ENCODE measurements at regions not wholly inside any gene's neighbourhood (a gene's known extent, or its start where the extent isn't known, plus 50 kb on each side); places are given as distances from the start of the nearest gene placed in this dataset.
A peak's percentile ranks its signal among the peaks of the same experiment; 100 is the strongest.

DNA sequence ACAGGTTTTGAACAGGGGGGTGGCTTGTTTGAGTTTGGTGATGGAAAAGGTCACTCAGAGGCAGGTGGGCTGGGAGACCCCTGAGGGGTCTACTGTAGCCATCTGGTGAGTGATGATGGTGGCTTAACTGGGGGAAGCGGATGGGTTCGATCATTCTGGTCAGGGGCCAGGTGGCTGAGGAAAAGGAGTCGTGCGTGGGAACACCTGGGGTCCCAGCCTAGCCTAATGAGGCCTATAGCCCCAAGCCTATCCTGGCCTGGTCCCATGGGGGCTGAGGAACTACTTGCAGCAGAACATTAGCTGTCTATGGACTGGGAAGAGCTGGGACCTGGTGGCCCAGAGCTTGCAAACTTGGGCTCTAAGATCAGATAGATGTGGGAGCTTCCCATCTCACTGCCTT is 158.4 kb upstream of the MYL2 start:
- WGBS (ENCODE audit: low lambda C conversion rate, missing lambda C conversion rate): 89% methylated on average over 4 of the region's 4 CpGs
- TF ChIP-seq, protein P1, sequence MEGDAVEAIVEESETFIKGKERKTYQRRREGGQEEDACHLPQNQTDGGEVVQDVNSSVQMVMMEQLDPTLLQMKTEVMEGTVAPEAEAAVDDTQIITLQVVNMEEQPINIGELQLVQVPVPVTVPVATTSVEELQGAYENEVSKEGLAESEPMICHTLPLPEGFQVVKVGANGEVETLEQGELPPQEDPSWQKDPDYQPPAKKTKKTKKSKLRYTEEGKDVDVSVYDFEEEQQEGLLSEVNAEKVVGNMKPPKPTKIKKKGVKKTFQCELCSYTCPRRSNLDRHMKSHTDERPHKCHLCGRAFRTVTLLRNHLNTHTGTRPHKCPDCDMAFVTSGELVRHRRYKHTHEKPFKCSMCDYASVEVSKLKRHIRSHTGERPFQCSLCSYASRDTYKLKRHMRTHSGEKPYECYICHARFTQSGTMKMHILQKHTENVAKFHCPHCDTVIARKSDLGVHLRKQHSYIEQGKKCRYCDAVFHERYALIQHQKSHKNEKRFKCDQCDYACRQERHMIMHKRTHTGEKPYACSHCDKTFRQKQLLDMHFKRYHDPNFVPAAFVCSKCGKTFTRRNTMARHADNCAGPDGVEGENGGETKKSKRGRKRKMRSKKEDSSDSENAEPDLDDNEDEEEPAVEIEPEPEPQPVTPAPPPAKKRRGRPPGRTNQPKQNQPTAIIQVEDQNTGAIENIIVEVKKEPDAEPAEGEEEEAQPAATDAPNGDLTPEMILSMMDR (IDR thresholded peaks at IDR 0.05; ENCODE audit: poor library complexity): no peak
- TF ChIP-seq EZH2 (IDR thresholded peaks at IDR 0.05; ENCODE audit: borderline replicate concordance): no peak
- TF ChIP-seq EZH2phosphoT487 (IDR thresholded peaks at IDR 0.05; ENCODE audit: low read depth, severe bottlenecking, unreplicated experiment): no peak
- H3K4me2 ChIP-seq: no peak overlapping the region

DNA sequence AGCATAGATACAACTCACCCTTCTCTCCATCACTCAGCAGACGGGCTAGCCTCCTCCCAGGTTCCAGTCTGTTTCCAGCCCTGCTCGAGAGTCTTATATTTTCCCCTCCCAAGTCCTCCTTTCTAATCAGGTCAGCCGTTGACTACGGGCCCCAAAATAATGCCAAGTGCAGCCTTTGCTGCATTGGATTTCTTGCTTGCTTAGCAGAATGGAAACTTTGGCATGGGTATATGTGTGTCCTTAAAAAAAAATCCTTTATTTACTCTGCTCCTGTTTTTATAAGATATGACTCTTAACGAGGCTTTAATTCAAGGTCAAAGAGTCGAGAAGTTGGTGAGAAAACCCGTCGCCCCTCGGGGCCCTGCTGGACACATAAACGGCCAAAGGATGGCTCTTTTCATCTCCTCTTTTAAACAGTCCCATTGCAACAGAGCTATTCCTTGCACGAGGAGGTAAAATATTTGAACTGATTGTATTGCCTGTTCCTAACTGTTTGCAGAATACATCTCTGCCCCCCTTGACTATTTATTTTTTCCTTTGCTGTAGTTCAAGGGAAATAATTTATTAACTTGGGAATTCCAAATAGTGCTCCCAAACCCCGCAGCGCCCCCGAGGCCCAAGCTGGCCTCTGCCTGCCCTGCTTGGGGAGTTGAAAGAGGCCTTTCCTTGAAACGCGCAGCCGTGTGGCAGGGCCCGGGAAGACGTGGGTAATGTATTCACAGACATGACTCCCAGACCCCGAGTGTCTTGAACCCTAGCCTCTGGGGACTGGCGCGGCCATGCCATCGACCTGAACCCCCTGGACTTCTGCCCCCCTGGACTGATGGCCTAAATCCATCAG is 156.5 kb upstream of the MYL2 start:
- no peak overlapping the region for H3K4me3 ChIP-seq
- WGBS (ENCODE audit: low lambda C conversion rate, missing lambda C conversion rate): 52% methylated on average over 23 of the region's 23 CpGs
- DNase-seq (ENCODE audit: low spot score): no peak
- no peaks in the 10 kb centered on the region for H3K9me2 ChIP-seq (replicated peaks; ENCODE audit: insufficient read depth)
- TF ChIP-seq EZH2 (IDR thresholded peaks at IDR 0.05; ENCODE audit: borderline replicate concordance): no peak
- no peak for TF ChIP-seq EZH2phosphoT487 (IDR thresholded peaks at IDR 0.05; ENCODE audit: low read depth, severe bottlenecking, unreplicated experiment)
- TF ChIP-seq, protein P1 (IDR thresholded peaks at IDR 0.05; ENCODE audit: poor library complexity): no peak
- no peaks in the 10 kb centered on the region for H4K20me1 ChIP-seq (ENCODE audit: insufficient read depth, poor library complexity, severe bottlenecking)
- H3K27ac ChIP-seq: no peak overlapping the region
- H3K79me2 ChIP-seq: no peaks in the 10 kb centered on the region
- H3K27me3 ChIP-seq: peaks cover 2% of the 10 kb centered on the region
- H3K36me3 ChIP-seq (replicated peaks; ENCODE audit: insufficient read depth, low read depth): no peaks in the 10 kb centered on the region
- H3K4me1 ChIP-seq (ENCODE audit: insufficient read depth): peaks cover 5% of the 10 kb centered on the region
- H2AFZ ChIP-seq: no peak overlapping the region
- no peaks in the 10 kb centered on the region for H3K9me3 ChIP-seq (ENCODE audit: low read depth)
- peak overlapping the region; percentile 7 for H3K4me2 ChIP-seq

More for the DNA sequence above, 158.4 kb upstream of the MYL2 start:
- H3K4me1 ChIP-seq (ENCODE audit: insufficient read depth): peaks cover 5% of the 10 kb centered on the region
- H3K9me3 ChIP-seq (ENCODE audit: low read depth): no peaks in the 10 kb centered on the region
- no peak for DNase-seq (ENCODE audit: low spot score)
- no peaks in the 10 kb centered on the region for H4K20me1 ChIP-seq (ENCODE audit: insufficient read depth, poor library complexity, severe bottlenecking)
- H3K27ac ChIP-seq: no peak overlapping the region
- no peaks in the 10 kb centered on the region for H3K36me3 ChIP-seq (replicated peaks; ENCODE audit: insufficient read depth, low read depth)
- no peaks in the 10 kb centered on the region for H3K79me2 ChIP-seq
- H2AFZ ChIP-seq: no peak overlapping the region
- no peaks in the 10 kb centered on the region for H3K9me2 ChIP-seq (replicated peaks; ENCODE audit: insufficient read depth)
- peaks cover 10% of the 10 kb centered on the region for H3K27me3 ChIP-seq
- no peak overlapping the region for H3K4me3 ChIP-seq

DNA sequence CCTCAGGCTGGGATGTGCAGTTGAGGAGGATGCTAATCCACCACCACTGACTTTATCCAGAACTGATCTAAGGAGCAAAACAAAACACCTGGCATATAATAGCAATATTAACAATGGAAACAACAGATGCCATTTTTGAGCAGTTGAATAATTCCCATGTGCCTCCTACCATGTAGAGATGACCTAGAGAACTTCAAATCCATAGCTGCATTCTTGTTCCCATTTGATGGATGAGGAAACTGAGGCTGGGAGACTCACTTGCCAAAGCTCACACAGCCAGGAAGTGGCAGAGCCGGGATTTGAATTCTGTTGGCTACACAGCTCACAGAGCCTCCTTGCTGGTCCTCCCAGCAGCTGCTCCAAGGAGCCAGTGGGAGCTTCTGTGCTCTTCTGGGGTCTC is 155.8 kb upstream of the MYL2 start:
- H3K36me3 ChIP-seq (replicated peaks; ENCODE audit: insufficient read depth, low read depth): no peaks in the 10 kb centered on the region
- H3K4me3 ChIP-seq: no peak overlapping the region
- 88% methylated on average over 1 of the region's 1 CpG for WGBS (ENCODE audit: low lambda C conversion rate, missing lambda C conversion rate)
- H4K20me1 ChIP-seq (ENCODE audit: insufficient read depth, poor library complexity, severe bottlenecking): no peaks in the 10 kb centered on the region
- H3K27me3 ChIP-seq: no peaks in the 10 kb centered on the region
- no peak overlapping the region for H3K4me2 ChIP-seq
- no peak overlapping the region for H3K27ac ChIP-seq
- H2AFZ ChIP-seq: no peak overlapping the region
- H3K4me1 ChIP-seq (ENCODE audit: insufficient read depth): peaks cover 5% of the 10 kb centered on the region
- no peaks in the 10 kb centered on the region for H3K79me2 ChIP-seq
- TF ChIP-seq EZH2phosphoT487 (IDR thresholded peaks at IDR 0.05; ENCODE audit: low read depth, severe bottlenecking, unreplicated experiment) (no peak), EZH2 (IDR thresholded peaks at IDR 0.05; ENCODE audit: borderline replicate concordance) (no peak)
- TF ChIP-seq, protein P1 (IDR thresholded peaks at IDR 0.05; ENCODE audit: poor library complexity): no peak
- no peaks in the 10 kb centered on the region for H3K9me2 ChIP-seq (replicated peaks; ENCODE audit: insufficient read depth)
- no peak for DNase-seq (ENCODE audit: low spot score)
- no peaks in the 10 kb centered on the region for H3K9me3 ChIP-seq (ENCODE audit: low read depth)

Measured in hepatocyte (in vitro differentiated cells).